Mononuclear cell (primary cell): ENCODE measurements at regions not wholly inside any gene's neighbourhood (a gene's known extent, or its start where the extent isn't known, plus 50 kb on each side); places are given as distances from the start of the nearest gene placed in this dataset.

Source experiments
- H3K27me3 ChIP-seq: 2 replicates; pipeline ENCODE4 v1.6.0; 2011; ENCODE audit warnings: low read length, control low read depth; ENCODE audit not compliant: insufficient read depth
- H3K4me1 ChIP-seq: 2 replicates; pipeline ENCODE4 v1.5.1; 2011; ENCODE audit warnings: mild to moderate bottlenecking, low read length, control low read depth; ENCODE audit not compliant: insufficient read depth
- H3K4me3 ChIP-seq: 2 replicates; pipeline ENCODE4 v1.5.1; 2011; ENCODE audit warnings: mild to moderate bottlenecking, low read length, moderate library complexity
- H3K9me3 ChIP-seq: 2 replicates; pipeline ENCODE4 v1.5.1; 2011; ENCODE audit warnings: low read depth, mild to moderate bottlenecking, control low read depth, low read length

GRCh38 chr20:53706466-53707370 lies 113.1 kb upstream of the ZNF217 start:
- Histone ChIP-seq H3K4me1 (peaks cover 41% of the 10 kb centered on the region), H3K4me3 (no peak overlapping the region), H3K9me3 (no peaks in the 10 kb centered on the region), H3K27me3 (no peaks in the 10 kb centered on the region)

GRCh38 chr20:53706008-53706465 lies 112.4 kb upstream of the ZNF217 start:
- Histone ChIP-seq H3K27me3 (no peaks in the 10 kb centered on the region), H3K4me3 (no peak overlapping the region), H3K9me3 (no peaks in the 10 kb centered on the region), H3K4me1 (peaks cover 47% of the 10 kb centered on the region)

- no peak overlapping the region for H3K4me3 ChIP-seq
- peaks cover 61% of the 10 kb centered on the region for H3K4me1 ChIP-seq
- no peaks in the 10 kb centered on the region for H3K9me3 ChIP-seq
- no peaks in the 10 kb centered on the region for H3K27me3 ChIP-seq
These were observed 109.0 kb upstream of the ZNF217 start for GRCh38 chr20:53702617-53703016.

GRCh38 chr20:53699906-53700305 lies 106.3 kb upstream of the ZNF217 start:
- Histone ChIP-seq H3K9me3 (no peaks in the 10 kb centered on the region), H3K4me1 (peaks cover 43% of the 10 kb centered on the region), H3K4me3 (no peak overlapping the region), H3K27me3 (no peaks in the 10 kb centered on the region)

GRCh38 chr20:53699085-53699674 lies 105.5 kb upstream of the ZNF217 start:
- Histone ChIP-seq H3K9me3 (no peaks in the 10 kb centered on the region), H3K4me1 (peaks cover 43% of the 10 kb centered on the region), H3K27me3 (no peaks in the 10 kb centered on the region), H3K4me3 (no peak overlapping the region)

DNA sequence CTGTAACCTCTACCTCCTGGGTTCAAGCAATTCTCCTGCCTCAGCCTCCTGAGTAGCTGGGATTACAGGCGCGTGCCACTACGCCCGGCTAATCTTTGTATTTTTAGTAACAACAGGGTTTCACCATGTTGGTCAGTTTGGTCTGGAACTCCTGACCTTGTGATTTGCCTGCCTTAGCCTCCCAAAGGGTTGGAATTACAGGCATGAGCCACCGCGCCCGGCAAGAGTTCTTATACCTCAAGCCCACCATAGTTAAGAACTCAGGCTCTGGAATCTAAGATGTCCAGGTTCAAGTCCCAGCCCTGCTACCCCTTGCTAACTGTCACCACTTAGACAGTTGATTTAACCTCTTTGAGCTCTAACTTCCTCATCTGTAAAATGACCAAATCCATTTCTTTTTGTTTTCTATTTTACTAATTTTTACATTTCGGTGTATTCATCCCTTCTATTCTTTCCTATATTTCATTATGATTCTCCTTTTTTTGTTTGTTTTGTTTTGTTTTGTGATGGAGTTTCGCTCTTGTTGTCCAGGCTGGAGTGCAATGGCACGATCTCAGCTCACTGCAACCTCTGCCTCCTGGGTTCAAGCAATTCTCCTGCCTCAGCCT lies 104.8 kb upstream of the ZNF217 start:
- Histone ChIP-seq H3K27me3 (no peaks in the 10 kb centered on the region), H3K9me3 (no peaks in the 10 kb centered on the region), H3K4me3 (no peak overlapping the region), H3K4me1 (peaks cover 46% of the 10 kb centered on the region)

GRCh38 chr20:53695797-53696527 lies 102.3 kb upstream of the ZNF217 start:
- H3K4me3 ChIP-seq = no peak overlapping the region
- peaks cover 57% of the 10 kb centered on the region for H3K4me1 ChIP-seq
- H3K27me3 ChIP-seq = no peaks in the 10 kb centered on the region

DNA sequence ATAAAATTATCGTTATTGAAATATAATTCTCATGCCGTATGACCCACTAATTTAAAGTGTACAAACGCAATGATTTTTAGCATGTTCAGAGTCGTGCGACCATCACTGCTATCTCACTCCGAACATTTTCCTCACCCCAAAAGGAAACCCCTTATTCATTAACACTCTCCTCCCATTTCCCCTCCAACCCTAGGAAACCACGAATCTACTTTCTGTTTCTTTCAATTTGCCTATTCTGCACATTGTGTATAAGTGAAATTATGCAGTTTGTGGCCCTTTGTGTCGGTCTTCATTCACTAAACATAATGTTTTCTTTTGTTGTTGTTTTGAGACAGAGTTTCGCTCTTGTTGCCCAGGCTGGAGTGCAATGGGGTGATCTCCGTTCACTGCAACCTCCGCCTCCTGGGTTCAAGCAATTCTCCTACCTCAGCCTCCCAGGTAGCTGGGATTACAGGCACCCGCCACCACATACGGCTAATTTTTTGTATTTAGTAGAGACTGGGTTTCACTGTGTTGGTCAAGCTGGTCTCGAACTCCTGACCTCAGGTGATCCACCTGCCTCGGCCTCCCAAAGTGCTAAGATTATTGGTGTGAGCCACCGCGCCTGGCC lies 99.7 kb upstream of the ZNF217 start:
- Histone ChIP-seq H3K4me3 (no peak overlapping the region), H3K4me1 (peaks cover 32% of the 10 kb centered on the region)

More at GRCh38 chr20:53695797-53696527, 102.3 kb upstream of the ZNF217 start:
- H3K9me3 ChIP-seq = no peaks in the 10 kb centered on the region

DNA sequence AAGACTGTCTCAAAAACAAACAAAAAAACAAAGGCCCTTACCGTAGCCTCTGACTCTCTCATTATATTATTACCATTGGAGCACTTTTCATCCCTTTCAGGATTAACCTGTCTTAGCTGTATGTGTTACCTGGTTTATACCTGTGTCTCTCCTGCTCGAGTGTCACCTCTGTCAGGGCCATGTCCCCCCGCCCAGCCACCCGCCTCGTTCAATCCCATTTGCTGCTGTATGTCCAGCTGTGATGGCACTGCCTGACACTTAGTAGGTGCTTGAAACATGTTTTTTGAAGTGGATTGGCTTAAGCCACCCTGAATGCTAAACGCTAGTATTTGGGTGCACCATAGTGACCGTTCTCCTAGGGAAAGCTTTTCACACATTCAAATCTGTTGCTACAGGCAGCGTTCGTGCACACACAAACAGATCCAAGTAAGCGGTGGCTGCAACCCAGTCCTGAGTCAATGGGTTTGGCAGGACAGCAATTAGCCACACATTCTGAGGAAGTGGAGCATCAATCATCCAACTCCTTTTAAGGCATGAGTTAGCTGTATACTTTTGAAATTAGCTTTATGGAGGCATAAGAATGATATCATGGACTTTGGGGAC lies 98.9 kb upstream of the ZNF217 start:
- peaks cover 24% of the 10 kb centered on the region for H3K4me1 ChIP-seq
- H3K9me3 ChIP-seq = no peaks in the 10 kb centered on the region
- no peak overlapping the region for H3K4me3 ChIP-seq
- H3K27me3 ChIP-seq = no peaks in the 10 kb centered on the region

More for the DNA sequence above, 99.7 kb upstream of the ZNF217 start:
- no peaks in the 10 kb centered on the region for H3K27me3 ChIP-seq
- no peaks in the 10 kb centered on the region for H3K9me3 ChIP-seq

DNA sequence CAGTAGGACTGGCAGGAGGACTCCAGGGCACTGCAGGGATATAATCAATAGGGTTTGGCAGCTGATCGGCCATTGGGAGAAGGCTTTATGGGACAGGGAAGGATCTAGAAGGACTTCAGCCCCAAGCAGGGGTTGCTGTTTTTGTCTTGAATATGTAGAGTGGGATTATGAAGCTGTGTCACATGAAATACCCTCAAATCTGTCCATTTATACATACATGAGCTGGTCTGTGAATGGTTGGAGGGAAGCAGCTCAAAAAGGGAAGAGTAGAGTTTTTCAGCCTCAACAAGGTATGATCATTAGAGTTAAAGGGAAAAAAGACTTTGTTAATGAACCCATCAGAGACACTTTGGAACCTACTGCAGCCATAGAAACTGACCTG lies 98.2 kb upstream of the ZNF217 start:
- H3K4me3 ChIP-seq = no peak overlapping the region
- H3K27me3 ChIP-seq = no peaks in the 10 kb centered on the region
- H3K4me1 ChIP-seq = peaks cover 22% of the 10 kb centered on the region
- no peaks in the 10 kb centered on the region for H3K9me3 ChIP-seq

- Histone ChIP-seq H3K9me3 (no peaks in the 10 kb centered on the region), H3K4me3 (no peak overlapping the region), H3K27me3 (no peaks in the 10 kb centered on the region), H3K4me1 (peaks cover 23% of the 10 kb centered on the region)
These were observed 97.6 kb upstream of the ZNF217 start for GRCh38 chr20:53691060-53691810.

GRCh38 chr20:53688085-53688484 lies 94.4 kb upstream of the ZNF217 start:
- H3K9me3 ChIP-seq = no peaks in the 10 kb centered on the region
- no peak overlapping the region for H3K4me3 ChIP-seq
- no peaks in the 10 kb centered on the region for H3K27me3 ChIP-seq
- H3K4me1 ChIP-seq = peaks cover 21% of the 10 kb centered on the region

DNA sequence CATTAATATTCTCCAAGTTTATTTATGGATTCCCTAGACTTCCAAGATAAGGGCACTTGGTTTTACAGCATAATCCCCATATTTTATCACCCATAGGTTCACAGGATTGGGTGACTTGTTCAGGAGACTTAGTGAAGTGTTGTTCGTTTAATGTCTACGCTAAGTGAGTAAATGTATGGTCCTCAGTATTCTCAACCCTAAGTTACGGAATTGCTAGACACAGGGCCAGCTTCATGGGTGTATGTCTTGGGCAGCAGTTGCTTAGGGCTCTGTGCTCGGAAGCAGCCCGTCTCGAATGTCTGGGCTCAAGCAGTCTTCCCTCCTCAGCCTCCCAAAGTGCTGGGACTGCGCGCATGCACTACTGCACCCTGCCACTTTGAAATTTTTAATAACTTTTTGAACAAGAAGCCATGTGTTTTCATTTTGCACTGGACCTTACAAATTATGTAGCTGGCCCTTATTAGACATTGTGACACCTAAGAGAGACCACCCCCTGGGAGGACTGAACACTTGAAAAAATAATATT lies 91.5 kb upstream of the ZNF217 start:
- no peak overlapping the region for H3K4me3 ChIP-seq
- H3K9me3 ChIP-seq = no peaks in the 10 kb centered on the region
- H3K27me3 ChIP-seq = no peaks in the 10 kb centered on the region
- peaks cover 11% of the 10 kb centered on the region for H3K4me1 ChIP-seq
